HG02678 (cell line): ENCODE measurements at regions not wholly inside any gene's neighbourhood (a gene's known extent, or its start where the extent isn't known, plus 50 kb on each side); places are given as distances from the start of the nearest gene placed in this dataset.
"Not testable (repeated sequence)": the region's sequence is repeated elsewhere in the genome, so short reads cannot be mapped to it uniquely, and the experiment has no call there.

Experiments
- ATAC-seq: cut with Tn5 transposase; IDR thresholded peaks from one replicate; pipeline ENCODE4 v1.9.1; 2021; ENCODE audit warnings: mild to moderate bottlenecking, moderate library complexity; ENCODE audit not compliant: unreplicated experiment

DNA sequence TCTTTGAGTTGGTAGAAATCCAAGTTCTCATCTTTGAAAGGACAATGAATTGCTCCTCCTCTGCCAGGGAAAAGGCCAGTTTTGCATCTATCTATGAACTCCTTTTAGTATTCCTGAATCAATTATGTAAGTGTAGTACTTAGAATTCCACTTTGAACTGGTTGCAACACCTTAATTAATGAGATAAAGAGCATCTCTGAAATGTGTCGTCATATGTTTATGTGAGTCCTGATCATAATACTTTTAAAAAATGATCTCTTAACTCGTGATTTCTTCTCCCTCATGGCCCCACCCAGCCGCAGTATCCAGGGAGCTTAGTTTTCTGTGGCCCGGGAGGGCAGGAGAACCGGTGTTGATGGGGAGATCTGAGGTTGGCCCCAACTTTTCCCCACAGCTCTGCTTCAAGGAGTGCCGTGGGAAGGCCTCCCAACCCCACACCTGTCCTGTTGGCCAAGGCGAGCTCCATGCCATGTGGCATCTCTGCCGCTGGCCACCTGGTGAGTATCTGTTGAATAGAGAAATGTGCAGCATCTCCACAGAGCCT, 203.5 kb downstream of the TMEM121 start:
- not testable (repeated sequence) for ATAC-seq

DNA sequence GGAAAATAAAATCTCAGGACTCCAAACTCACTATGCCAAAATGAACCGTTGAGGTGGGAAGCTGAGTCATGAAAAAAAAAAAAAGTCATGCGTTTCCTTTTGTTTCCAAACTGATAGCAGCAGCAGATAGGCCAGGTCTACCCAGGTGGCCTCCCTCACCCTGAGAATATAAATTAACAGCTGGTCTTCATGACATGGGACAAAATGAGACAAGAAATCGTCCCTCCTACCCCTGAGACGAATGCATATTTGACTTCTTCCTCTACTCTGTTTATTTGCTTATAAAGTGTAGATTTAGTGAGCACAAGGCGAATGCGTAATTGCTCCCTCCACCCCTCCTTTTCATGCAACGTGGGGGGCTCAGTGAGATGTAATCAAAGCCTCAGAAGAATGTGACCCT, 204.3 kb downstream of the TMEM121 start:
- not testable (repeated sequence) for ATAC-seq

DNA sequence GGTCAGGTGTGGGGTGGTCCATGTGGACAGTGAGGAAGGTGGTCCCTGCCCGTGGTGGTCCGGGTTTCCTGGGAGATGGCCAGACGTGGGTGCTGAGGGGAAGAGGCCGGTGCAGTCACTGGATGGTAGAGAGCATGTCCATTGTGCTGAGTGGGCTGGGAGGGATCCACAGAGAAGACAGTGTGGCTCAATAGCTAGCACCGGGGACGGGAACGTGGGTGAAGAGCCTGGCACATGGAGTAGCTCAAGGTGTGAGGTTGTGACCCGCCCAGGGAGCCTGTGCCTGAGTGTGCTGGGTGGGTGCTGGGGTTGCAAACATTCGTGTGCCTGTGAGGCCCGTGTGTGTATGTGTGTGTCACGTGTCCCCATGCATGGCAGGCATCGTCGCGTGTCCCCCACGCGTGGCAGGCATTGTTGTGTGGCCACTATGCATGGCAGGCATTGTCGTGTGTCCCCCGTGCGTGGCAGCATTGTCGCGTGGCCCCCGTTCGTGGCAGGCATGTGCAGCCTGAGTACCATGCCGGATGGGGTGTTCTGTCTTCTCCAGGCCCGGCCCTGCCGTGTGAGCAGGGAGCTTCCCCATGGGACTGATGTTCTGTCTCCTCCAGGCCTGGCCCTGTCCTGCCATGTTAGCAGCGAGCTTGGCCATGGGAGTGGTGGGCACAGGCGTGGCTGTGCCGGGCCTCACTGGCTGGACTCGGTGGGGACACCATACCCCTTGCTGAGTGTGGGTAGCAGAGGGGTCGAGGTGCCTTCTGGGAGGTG, 205.0 kb downstream of the TMEM121 start:
- ATAC-seq, result not testable (repeated sequence)

GRCh38 chr14:105733081-105734065, 207.0 kb downstream of the TMEM121 start:
- no peak for ATAC-seq

DNA sequence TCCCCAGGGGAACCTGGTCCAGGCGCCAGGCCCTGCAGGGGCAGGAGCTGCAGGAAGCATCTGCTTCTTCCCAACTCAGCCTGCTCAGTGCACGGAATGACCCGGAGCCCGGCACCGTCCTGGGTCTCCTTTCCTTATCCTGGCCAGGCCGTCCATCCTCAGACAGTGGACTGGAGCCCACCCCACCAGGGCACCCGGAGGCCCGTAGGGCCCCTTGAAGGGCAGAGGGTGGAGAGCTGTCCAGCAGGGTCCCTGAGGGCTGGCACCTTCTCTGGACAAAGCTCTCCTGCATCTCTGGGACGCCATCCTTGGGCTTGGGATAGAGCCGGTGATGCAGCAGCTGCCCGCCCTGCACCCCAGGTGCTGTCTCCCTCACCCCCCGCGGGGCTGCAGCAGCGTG, 207.9 kb downstream of the TMEM121 start:
- not testable (repeated sequence) for ATAC-seq

DNA sequence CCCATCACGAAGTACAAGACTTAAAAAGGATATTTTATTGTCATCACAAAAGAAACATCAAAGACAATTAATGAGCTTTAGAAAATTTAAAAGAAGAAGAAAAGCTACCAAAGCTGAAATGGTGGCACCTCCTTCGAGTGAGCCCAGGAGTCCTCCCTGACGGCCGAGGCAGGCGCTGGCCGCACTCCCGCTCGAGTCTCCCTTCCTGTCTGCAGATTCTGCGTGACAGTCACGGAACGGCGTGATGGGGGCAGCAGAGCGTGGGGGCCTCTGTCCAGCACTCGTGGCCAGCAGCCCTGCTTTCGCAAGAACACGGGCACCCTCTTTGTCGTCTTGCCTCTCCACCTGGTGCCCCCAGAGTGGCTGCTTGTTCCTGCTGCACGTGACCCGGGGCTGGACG, 209.9 kb downstream of the TMEM121 start:
- not testable (repeated sequence) for ATAC-seq

GRCh38 chr14:105737504-105738246, 211.3 kb downstream of the TMEM121 start:
- ATAC-seq, result no peak

GRCh38 chr14:105738638-105739037, 212.3 kb downstream of the TMEM121 start:
- no peak for ATAC-seq

DNA sequence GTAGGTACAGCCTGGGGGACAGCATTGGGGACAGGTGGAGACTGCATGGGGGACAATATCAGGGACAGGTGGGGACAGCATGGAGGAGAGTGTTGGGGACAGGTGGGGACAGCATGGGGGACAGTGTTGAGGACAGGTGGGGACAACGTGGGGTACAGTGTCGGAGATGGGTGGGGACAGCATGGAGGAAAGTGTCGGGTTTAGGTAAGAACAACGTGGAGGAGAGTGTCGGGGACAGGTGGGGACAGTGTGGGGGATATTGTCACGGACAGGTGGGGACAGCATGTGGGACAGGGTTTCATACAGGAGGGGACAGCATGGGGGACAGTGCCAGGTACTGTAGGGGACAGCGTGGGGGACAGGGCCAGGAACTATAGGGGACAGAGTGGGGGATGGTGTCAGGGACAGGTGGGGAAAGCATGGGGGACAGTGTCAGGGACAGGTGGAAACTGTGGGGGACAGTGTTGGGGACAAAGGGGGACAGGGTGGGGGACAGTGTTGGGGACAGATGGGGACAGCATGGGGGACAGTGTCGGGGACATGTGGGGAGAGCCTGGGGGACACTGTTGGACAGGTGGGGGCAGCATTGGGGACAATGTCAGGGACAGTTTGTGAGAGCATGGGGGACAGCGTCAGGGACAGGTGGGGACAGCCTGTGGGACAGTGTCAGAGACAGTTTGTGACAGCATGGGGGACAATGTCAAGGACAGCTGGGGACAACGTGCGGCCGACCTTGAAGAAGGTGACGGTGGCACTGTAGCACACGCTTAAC, 213.1 kb downstream of the TMEM121 start:
- no peak for ATAC-seq

DNA sequence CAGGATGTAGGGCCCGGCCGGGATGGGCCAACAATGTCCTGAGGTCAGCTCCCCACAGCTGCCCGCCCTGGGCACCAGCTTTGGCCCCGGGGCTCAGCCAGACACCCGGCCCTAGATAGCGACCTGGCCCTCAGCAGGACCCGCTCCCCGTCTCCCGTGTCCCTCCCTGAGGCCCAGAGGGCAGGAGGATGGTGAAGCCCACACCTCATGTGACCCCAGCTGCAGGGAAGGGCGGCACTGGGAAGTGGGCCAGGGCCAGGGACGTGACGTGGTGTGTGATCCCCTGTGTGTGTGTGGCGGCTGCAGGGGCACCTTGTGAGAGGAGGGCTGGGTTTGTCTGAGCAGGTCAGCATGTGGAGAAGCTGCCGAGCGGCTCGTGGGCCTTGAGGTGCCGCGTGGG, 213.9 kb downstream of the TMEM121 start:
- ATAC-seq, result not testable (repeated sequence)

DNA sequence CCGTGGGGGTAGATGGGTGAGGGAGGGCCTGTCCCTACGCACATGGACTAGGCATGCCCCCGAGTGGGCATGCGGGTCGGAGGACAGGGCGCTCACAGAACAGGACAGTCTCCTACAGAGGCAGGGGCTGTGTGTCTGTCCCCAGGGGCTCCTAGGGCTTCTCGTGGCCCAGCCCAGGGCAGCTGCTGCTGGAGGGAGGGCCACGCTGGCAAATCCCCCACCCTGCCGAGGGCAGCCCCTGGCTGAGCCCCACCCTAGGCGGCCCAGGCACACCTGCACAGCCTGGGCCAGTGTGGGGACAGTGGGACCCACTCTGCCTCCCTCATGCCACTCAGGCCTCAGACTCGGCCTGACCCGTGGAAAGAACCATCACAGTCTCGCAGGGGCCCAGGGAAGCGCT, 214.6 kb downstream of the TMEM121 start:
- not testable (repeated sequence) for ATAC-seq

DNA sequence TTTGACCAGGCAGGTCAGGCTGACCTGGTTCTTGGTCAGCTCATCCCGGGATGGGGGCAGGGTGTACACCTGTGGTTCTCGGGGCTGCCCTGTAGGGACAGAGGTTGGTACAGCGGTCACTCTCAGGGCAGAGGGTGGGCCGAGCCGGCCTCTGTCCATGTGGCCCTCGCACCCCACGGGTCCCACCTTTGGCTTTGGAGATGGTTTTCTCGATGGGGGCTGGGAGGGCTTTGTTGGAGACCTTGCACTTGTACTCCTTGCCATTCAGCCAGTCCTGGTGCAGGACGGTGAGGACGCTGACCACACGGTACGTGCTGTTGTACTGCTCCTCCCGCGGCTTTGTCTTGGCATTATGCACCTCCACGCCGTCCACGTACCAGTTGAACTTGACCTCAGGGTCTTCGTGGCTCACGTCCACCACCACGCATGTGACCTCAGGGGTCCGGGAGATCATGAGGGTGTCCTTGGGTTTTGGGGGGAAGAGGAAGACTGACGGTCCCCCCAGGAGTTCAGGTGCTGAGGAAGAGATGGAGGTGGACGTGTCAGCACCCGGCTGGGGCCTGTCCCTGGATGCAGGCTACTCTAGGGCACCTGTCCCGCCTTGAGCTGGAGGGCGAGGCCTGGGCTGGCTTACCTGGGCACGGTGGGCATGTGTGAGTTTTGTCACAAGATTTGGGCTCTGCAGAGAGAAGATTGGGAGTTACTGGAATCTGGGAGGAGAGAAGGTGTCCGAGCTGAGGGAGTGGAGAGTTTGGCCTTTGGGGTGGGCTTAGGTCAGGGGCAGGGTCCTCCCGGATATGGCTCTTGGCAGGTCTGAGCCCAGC, 215.5 kb downstream of the TMEM121 start:
- not testable (repeated sequence) for ATAC-seq

DNA sequence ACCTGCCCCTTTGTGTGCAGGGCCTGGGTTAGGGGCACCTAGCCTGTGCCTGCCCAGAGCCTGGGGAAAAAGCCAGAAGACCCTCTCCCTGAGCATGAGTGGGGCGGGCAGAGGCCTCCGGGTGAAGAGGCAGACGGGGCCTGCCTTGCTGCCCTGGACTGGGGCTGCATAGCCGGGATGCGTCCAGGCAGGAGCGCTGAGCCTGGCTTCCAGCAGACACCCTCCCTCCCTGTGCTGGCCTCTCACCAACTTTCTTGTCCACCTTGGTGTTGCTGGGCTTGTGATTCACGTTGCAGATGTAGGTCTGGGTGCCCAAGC, 216.1 kb downstream of the TMEM121 start:
- ATAC-seq, result no peak

DNA sequence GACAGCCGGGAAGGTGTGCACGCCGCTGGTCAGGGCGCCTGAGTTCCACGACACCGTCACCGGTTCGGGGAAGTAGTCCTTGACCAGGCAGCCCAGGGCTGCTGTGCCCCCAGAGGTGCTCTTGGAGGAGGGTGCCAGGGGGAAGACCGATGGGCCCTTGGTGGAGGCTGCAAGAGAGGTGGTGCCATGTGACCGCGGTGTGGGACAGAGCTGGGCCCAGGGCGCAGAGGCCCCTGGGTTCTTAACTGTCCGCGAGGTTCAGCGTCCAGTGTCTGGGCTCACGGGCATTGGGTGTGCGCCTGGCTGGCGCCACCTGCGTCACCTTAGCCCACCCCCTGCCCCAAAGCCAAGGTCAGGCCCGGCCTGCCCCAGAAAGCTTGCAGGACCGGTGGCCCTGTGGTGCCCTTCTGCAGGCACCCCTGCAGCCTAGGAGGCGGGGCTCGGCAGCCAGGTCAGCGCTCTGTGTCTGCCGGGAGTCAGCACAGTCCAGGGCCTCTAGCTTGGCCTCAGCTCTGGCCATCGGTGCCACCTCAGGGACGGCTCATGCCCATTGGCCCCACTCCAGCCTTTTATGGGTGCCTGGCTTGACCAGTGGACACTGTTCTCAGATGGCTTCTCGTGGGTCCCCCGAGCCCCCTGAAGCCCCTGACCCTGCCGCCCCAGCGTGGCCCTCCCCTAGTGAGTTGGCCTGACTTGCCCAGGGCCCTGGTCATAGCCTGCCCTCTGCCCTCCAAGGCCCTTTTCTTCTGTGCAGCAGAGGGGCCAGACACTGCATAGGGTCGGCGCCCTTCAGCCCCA, 216.7 kb downstream of the TMEM121 start:
- not testable (repeated sequence) for ATAC-seq

- ATAC-seq, result not testable (repeated sequence)
Observed at GRCh38 chr14:105744213-105744787, 217.9 kb downstream of the TMEM121 start.

DNA sequence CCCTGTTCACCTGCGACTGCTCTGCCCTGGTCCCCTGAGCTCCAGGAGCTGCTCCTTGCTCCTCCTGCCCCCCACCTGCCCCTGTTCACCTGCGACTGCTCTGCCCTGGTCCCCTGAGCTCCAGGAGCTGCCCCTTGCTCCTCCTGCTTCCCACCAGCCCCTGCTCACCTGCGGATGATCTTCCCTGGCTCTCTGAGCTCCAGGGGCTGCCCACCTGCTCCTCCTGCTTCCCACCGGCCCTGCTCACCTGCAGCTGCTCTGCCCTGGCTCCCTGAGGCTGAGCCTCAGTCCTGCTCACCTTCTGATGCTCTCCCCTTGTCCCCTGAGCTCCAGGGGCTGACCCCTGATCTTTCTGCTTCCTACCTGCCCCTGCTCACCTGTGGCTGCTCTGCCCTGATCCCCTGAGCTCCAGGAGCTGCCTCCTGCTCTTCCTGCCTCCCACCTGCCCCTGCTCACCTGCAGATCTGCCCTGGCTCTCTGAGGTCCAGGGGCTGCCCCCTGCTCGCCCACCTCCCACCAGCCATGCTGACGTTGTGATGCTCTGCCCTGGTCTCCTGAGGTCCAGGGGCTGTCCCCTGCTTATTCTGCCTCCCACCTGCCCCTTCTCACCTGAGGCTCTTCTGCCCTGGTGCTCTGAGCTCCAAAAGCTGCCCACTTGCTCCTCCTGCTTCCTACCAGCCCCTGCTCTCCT, 219.2 kb downstream of the TMEM121 start:
- no peak for ATAC-seq

DNA sequence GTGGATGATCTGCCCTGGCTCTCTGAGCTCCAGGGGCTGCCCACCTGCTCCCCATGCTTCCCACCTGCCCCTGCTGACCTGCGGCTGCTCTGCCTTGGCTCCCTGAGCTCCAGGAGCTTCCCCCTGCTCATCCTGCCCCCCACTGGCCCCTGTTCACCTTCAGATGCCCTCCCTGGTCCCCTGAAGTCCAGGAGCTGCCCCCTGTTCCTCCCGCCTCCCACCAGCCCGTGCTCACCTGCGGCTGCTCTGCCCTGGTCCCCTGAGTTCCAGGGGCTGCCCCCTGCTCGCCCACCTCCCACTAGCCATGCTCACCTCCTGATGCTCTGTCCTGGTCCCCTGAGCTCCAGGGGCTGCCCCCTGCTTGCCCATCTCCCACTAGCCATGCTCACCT, 219.7 kb downstream of the TMEM121 start:
- no peak for ATAC-seq
